RWPE2 (cell line): ENCODE measurements at regions not wholly inside any gene's neighbourhood (a gene's known extent, or its start where the extent isn't known, plus 50 kb on each side); places are given as distances from the start of the nearest gene placed in this dataset.
A peak's percentile ranks its signal among the peaks of the same experiment; 100 is the strongest.

ENCODE experiments used
- ATAC-seq: fragments of 200-7000 bp; cut with Tn5 transposase; 3 replicates; pipeline ENCODE4 v1.9.1; 2021; ENCODE audit warnings: low read depth
- DNase-seq: peaks from one replicate; pipeline ENCODE4 v3.0.0-alpha.2; 2020; ENCODE audit warnings: low spot score
- H3K27ac ChIP-seq: fragments of 450-650 bp; 2 replicates; pipeline ENCODE4 v1.5.1; 2017; ENCODE audit warnings: mild to moderate bottlenecking; ENCODE audit not compliant: poor library complexity, severe bottlenecking
- H3K27me3 ChIP-seq: fragments of 250-450 bp; sonication (Bioruptor Pico); 2 replicates; pipeline ENCODE4 v1.5.1; 2021; ENCODE audit warnings: mild to moderate bottlenecking, moderate library complexity; ENCODE audit not compliant: insufficient read depth, poor library complexity, severe bottlenecking
- H3K36me3 ChIP-seq: fragments of 250-450 bp; sonication (Bioruptor Pico); 2 replicates; pipeline ENCODE4 v1.5.1; 2020; ENCODE audit warnings: low read depth, mild to moderate bottlenecking, moderate library complexity
- H3K4me1 ChIP-seq: fragments of 250-450 bp; sonication (Bioruptor Pico); 2 replicates; pipeline ENCODE4 v1.5.1; 2021; ENCODE audit warnings: mild to moderate bottlenecking, moderate library complexity; ENCODE audit not compliant: insufficient read depth, poor library complexity, severe bottlenecking
- H3K4me3 ChIP-seq: fragments of 250-450 bp; sonication (Bioruptor Pico); 2 replicates; pipeline ENCODE4 v1.5.1; 2021; ENCODE audit warnings: mild to moderate bottlenecking, moderate library complexity; ENCODE audit not compliant: severe bottlenecking
- H3K9me3 ChIP-seq: fragments of 250-450 bp; sonication (Bioruptor Pico); 2 replicates; pipeline ENCODE4 v1.5.1; 2021; ENCODE audit warnings: mild to moderate bottlenecking, moderate library complexity; ENCODE audit not compliant: severe bottlenecking
- CTCF ChIP-seq: fragments of 450-650 bp; IDR thresholded peaks from one replicate; pipeline ENCODE4 v1.5.1; 2017; ENCODE audit warnings: mild to moderate bottlenecking, moderate library complexity; ENCODE audit not compliant: poor library complexity, severe bottlenecking

GRCh38 chr2:38148501-38148900, 72.5 kb upstream of the CYP1B1 start:
- peaks cover 33% of the 10 kb centered on the region for H3K4me1 ChIP-seq
- peak; percentile 66 for DNase-seq
- no peaks in the 10 kb centered on the region for H3K27me3 ChIP-seq
- no peaks in the 10 kb centered on the region for H3K36me3 ChIP-seq
- peak overlapping the region; percentile 96 for H3K27ac ChIP-seq
- peak; percentile 48 for ATAC-seq
- no peak for TF ChIP-seq CTCF
- H3K4me3 ChIP-seq, result no peak overlapping the region
- H3K9me3 ChIP-seq, result no peaks in the 10 kb centered on the region

GRCh38 chr2:38147333-38148121, 71.6 kb upstream of the CYP1B1 start:
- DNase-seq (no peak), ATAC-seq (peak; percentile 16; the same call in 2 of the 3 replicates)
- H3K36me3 ChIP-seq, result no peaks in the 10 kb centered on the region
- H3K4me1 ChIP-seq, result peaks cover 33% of the 10 kb centered on the region
- TF ChIP-seq CTCF, result no peak
- H3K27ac ChIP-seq, result peak overlapping the region; percentile 96
- no peaks in the 10 kb centered on the region for H3K27me3 ChIP-seq
- no peaks in the 10 kb centered on the region for H3K9me3 ChIP-seq
- H3K4me3 ChIP-seq, result no peak overlapping the region

GRCh38 chr2:38146907-38147307, 71.0 kb upstream of the CYP1B1 start:
- Histone ChIP-seq H3K27me3 (no peaks in the 10 kb centered on the region), H3K4me3 (no peak overlapping the region), H3K4me1 (peaks cover 33% of the 10 kb centered on the region), H3K36me3 (no peaks in the 10 kb centered on the region), H3K9me3 (no peaks in the 10 kb centered on the region), H3K27ac (peak overlapping the region; percentile 96)
- ATAC-seq (peak; percentile 97), DNase-seq (peak; percentile 82)
- TF ChIP-seq CTCF, result no peak

- peaks cover 33% of the 10 kb centered on the region for H3K4me1 ChIP-seq
- no peak for TF ChIP-seq CTCF
- H3K27me3 ChIP-seq, result no peaks in the 10 kb centered on the region
- no peak overlapping the region for H3K4me3 ChIP-seq
- DNase-seq (peak; percentile 62), ATAC-seq (peak; percentile 37)
- no peaks in the 10 kb centered on the region for H3K36me3 ChIP-seq
- peak overlapping the region; percentile 96 for H3K27ac ChIP-seq
- no peaks in the 10 kb centered on the region for H3K9me3 ChIP-seq
Observed at GRCh38 chr2:38146275-38146906, 70.4 kb upstream of the CYP1B1 start.

GRCh38 chr2:38145236-38145635, 69.3 kb upstream of the CYP1B1 start:
- ATAC-seq (no peak), DNase-seq (no peak)
- no peak for TF ChIP-seq CTCF
- H3K4me3 ChIP-seq, result no peak overlapping the region
- H3K36me3 ChIP-seq, result no peaks in the 10 kb centered on the region
- no peaks in the 10 kb centered on the region for H3K9me3 ChIP-seq
- no peaks in the 10 kb centered on the region for H3K27me3 ChIP-seq
- peak overlapping the region; percentile 96 for H3K27ac ChIP-seq
- peaks cover 33% of the 10 kb centered on the region for H3K4me1 ChIP-seq
